ENCODE measurements at regions not wholly inside any gene's neighbourhood (a gene's known extent, or its start where the extent isn't known, plus 50 kb on each side); places are given as distances from the start of the nearest gene placed in this dataset.

DNA sequence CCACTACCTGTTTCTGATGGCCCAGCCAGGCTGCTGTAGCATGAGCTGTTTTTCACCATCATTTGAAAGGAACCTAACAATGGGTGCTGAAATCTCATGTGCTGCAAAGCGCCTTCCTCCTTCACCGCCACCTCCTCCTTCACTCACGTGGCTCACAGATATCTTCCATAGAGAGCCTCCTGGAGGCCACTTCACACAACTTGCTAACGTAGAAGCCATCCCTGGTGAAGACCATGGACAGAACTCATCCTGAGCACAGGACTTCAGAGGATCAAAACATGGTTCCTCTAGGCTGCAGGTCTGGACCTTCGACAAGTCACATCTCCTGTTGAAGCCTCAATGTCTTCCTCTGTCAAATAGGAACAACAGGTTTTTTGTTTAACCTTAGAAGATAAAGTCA lies 155.5 kb upstream of the RAD23B start:
- TF ChIP-seq, protein P1, sequence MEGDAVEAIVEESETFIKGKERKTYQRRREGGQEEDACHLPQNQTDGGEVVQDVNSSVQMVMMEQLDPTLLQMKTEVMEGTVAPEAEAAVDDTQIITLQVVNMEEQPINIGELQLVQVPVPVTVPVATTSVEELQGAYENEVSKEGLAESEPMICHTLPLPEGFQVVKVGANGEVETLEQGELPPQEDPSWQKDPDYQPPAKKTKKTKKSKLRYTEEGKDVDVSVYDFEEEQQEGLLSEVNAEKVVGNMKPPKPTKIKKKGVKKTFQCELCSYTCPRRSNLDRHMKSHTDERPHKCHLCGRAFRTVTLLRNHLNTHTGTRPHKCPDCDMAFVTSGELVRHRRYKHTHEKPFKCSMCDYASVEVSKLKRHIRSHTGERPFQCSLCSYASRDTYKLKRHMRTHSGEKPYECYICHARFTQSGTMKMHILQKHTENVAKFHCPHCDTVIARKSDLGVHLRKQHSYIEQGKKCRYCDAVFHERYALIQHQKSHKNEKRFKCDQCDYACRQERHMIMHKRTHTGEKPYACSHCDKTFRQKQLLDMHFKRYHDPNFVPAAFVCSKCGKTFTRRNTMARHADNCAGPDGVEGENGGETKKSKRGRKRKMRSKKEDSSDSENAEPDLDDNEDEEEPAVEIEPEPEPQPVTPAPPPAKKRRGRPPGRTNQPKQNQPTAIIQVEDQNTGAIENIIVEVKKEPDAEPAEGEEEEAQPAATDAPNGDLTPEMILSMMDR (IDR thresholded peaks at IDR 0.05), result no peak
- TF ChIP-seq POLR2A (IDR thresholded peaks at IDR 0.05) (no peak), POLR2AphosphoS5 (IDR thresholded peaks at IDR 0.05) (no peak), EP300 (IDR thresholded peaks at IDR 0.05) (no peak)
